ENCODE measurements at regions not wholly inside any gene's neighbourhood (a gene's known extent, or its start where the extent isn't known, plus 50 kb on each side); places are given as distances from the start of the nearest gene placed in this dataset.

- POLR2A ChIA-PET (ENCODE audit: partially characterized antibody): no interaction called here
- Mint-ChIP-seq H3K9me3 (no peaks in the 10 kb centered on the region), H3K27me3 (peaks cover 0 to 2% of the 10 kb centered on the region in 2 donors), H3K4me1 (peaks cover 25 to 50% (median 30%) of the 10 kb centered on the region in 4 donors), H3K36me3 (no peaks in the 10 kb centered on the region), H3K4me3 (no peak overlapping the region), H3K27ac (no peak overlapping the region)
- DNase-seq: no peak
- Histone ChIP-seq H3K27me3 (ENCODE audit: insufficient read depth, low read length) (no peaks in the 10 kb centered on the region), H3K9me3 (ENCODE audit: control insufficient read depth in 1 of 2, low read length in 2 of 2) (no peaks in the 10 kb centered on the region), H3K27ac (ENCODE audit: low read depth, low read length) (no peak overlapping the region), H3K4me1 (ENCODE audit: insufficient read depth, low read length) (peaks cover 30% of the 10 kb centered on the region), H3K36me3 (ENCODE audit: insufficient read depth, low read length) (no peaks in the 10 kb centered on the region), H3K4me3 (ENCODE audit: low read length in 2 of 2) (no peak overlapping the region)
- intact Hi-C loops (cut with micrococcal nuclease): no loop called here
- CTCF ChIA-PET (ENCODE audit: partially characterized antibody): no interaction called here
Measured at GRCh38 chr20:40760399-40760798, 71.4 kb upstream of the MAFB start.

GRCh38 chr20:40763646-40764295, 74.7 kb upstream of the MAFB start:
- H3K27me3 ChIP-seq (ENCODE audit: insufficient read depth, low read length): no peaks in the 10 kb centered on the region
- no peaks in the 10 kb centered on the region for H3K36me3 Mint-ChIP-seq
- H3K4me1 ChIP-seq (ENCODE audit: insufficient read depth, low read length): peaks cover 3% of the 10 kb centered on the region
- intact Hi-C loops (cut with micrococcal nuclease): no loop called here
- H3K27ac Mint-ChIP-seq: no peak overlapping the region
- H3K4me3 Mint-ChIP-seq: no peak overlapping the region
- peaks cover 3 to 19% (median 5%) of the 10 kb centered on the region in 4 donors for H3K4me1 Mint-ChIP-seq
- DNase-seq: no peak
- H3K36me3 ChIP-seq (ENCODE audit: insufficient read depth, low read length): no peaks in the 10 kb centered on the region
- POLR2A ChIA-PET (ENCODE audit: partially characterized antibody): no interaction called here
- CTCF ChIA-PET (ENCODE audit: partially characterized antibody): no interaction called here
- no peaks in the 10 kb centered on the region for H3K9me3 ChIP-seq (ENCODE audit: control insufficient read depth in 1 of 2, low read length in 2 of 2)
- no peaks in the 10 kb centered on the region for H3K9me3 Mint-ChIP-seq
- H3K27ac ChIP-seq (ENCODE audit: low read depth, low read length): no peak overlapping the region
- H3K27me3 Mint-ChIP-seq: peaks cover 0 to 2% of the 10 kb centered on the region in 2 donors
- H3K4me3 ChIP-seq (ENCODE audit: low read length in 2 of 2): no peak overlapping the region

- DNase-seq: no peak
- Mint-ChIP-seq H3K27me3 (peaks cover 2 to 6% of the 10 kb centered on the region in 2 donors), H3K9me3 (no peaks in the 10 kb centered on the region), H3K4me1 (peaks cover 0 to 1% (median under 1%) of the 10 kb centered on the region in 4 donors), H3K27ac (no peak overlapping the region), H3K36me3 (no peaks in the 10 kb centered on the region), H3K4me3 (no peak overlapping the region)
- no peak overlapping the region for H3K27ac ChIP-seq (ENCODE audit: low read depth, low read length)
- intact Hi-C loops (cut with micrococcal nuclease): no loop called here
- H3K4me1 ChIP-seq (ENCODE audit: insufficient read depth, low read length): no peaks in the 10 kb centered on the region
- no peak overlapping the region for H3K4me3 ChIP-seq (ENCODE audit: low read length in 2 of 2)
- H3K9me3 ChIP-seq (ENCODE audit: control insufficient read depth in 1 of 2, low read length in 2 of 2): no peaks in the 10 kb centered on the region
- no peaks in the 10 kb centered on the region for H3K36me3 ChIP-seq (ENCODE audit: insufficient read depth, low read length)
- POLR2A ChIA-PET (ENCODE audit: partially characterized antibody): no interaction called here
- CTCF ChIA-PET (ENCODE audit: partially characterized antibody): no interaction called here
- no peaks in the 10 kb centered on the region for H3K27me3 ChIP-seq (ENCODE audit: insufficient read depth, low read length)
Measured at GRCh38 chr20:40765814-40766480, 76.9 kb upstream of the MAFB start.

GRCh38 chr20:40766790-40767614, 78.0 kb upstream of the MAFB start:
- Mint-ChIP-seq H3K9me3 (no peaks in the 10 kb centered on the region), H3K4me1 (no peaks in the 10 kb centered on the region), H3K4me3 (no peak overlapping the region), H3K27ac (no peak overlapping the region), H3K27me3 (peaks cover 2 to 6% of the 10 kb centered on the region in 2 donors), H3K36me3 (no peaks in the 10 kb centered on the region)
- POLR2A ChIA-PET (ENCODE audit: partially characterized antibody): no interaction called here
- CTCF ChIA-PET (ENCODE audit: partially characterized antibody): no interaction called here
- no peak for DNase-seq
- Histone ChIP-seq H3K27me3 (ENCODE audit: insufficient read depth, low read length) (no peaks in the 10 kb centered on the region), H3K36me3 (ENCODE audit: insufficient read depth, low read length) (no peaks in the 10 kb centered on the region), H3K4me1 (ENCODE audit: insufficient read depth, low read length) (no peaks in the 10 kb centered on the region), H3K27ac (ENCODE audit: low read depth, low read length) (no peak overlapping the region), H3K9me3 (ENCODE audit: control insufficient read depth in 1 of 2, low read length in 2 of 2) (no peaks in the 10 kb centered on the region), H3K4me3 (ENCODE audit: low read length in 2 of 2) (no peak overlapping the region)
- intact Hi-C loops (cut with micrococcal nuclease): no loop called here

GRCh38 chr20:40767615-40767924, 78.5 kb upstream of the MAFB start:
- H3K4me1 Mint-ChIP-seq: peaks cover 0 to 1% (median 0%) of the 10 kb centered on the region in 4 donors
- Histone ChIP-seq H3K27ac (ENCODE audit: low read depth, low read length) (no peak overlapping the region), H3K4me3 (ENCODE audit: low read length in 2 of 2) (no peak overlapping the region), H3K9me3 (ENCODE audit: control insufficient read depth in 1 of 2, low read length in 2 of 2) (no peaks in the 10 kb centered on the region), H3K4me1 (ENCODE audit: insufficient read depth, low read length) (no peaks in the 10 kb centered on the region), H3K27me3 (ENCODE audit: insufficient read depth, low read length) (no peaks in the 10 kb centered on the region), H3K36me3 (ENCODE audit: insufficient read depth, low read length) (no peaks in the 10 kb centered on the region)
- DNase-seq: no peak
- peaks cover 2 to 6% of the 10 kb centered on the region in 2 donors for H3K27me3 Mint-ChIP-seq
- ChIA-PET POLR2A (ENCODE audit: partially characterized antibody) (no interaction called here), CTCF (ENCODE audit: partially characterized antibody) (no interaction called here)
- H3K4me3 Mint-ChIP-seq: no peak overlapping the region
- no peaks in the 10 kb centered on the region for H3K9me3 Mint-ChIP-seq
- H3K27ac Mint-ChIP-seq: no peak overlapping the region
- intact Hi-C loops (cut with micrococcal nuclease): no loop called here
- no peaks in the 10 kb centered on the region for H3K36me3 Mint-ChIP-seq

- no peak overlapping the region for H3K27ac Mint-ChIP-seq
- no peak for DNase-seq
- no peak overlapping the region for H3K4me3 Mint-ChIP-seq
- no peak overlapping the region for H3K27ac ChIP-seq (ENCODE audit: low read depth, low read length)
- H3K4me1 ChIP-seq (ENCODE audit: insufficient read depth, low read length): no peaks in the 10 kb centered on the region
- intact Hi-C loops (cut with micrococcal nuclease): no loop called here
- CTCF ChIA-PET (ENCODE audit: partially characterized antibody): no interaction called here
- H3K4me3 ChIP-seq (ENCODE audit: low read length in 2 of 2): no peak overlapping the region
- peaks cover 0 to 1% (median 0%) of the 10 kb centered on the region in 4 donors for H3K4me1 Mint-ChIP-seq
- H3K9me3 ChIP-seq (ENCODE audit: control insufficient read depth in 1 of 2, low read length in 2 of 2): no peaks in the 10 kb centered on the region
- peaks cover 2 to 6% of the 10 kb centered on the region in 2 donors for H3K27me3 Mint-ChIP-seq
- H3K36me3 Mint-ChIP-seq: no peaks in the 10 kb centered on the region
- POLR2A ChIA-PET (ENCODE audit: partially characterized antibody): no interaction called here
- H3K9me3 Mint-ChIP-seq: no peaks in the 10 kb centered on the region
- H3K27me3 ChIP-seq (ENCODE audit: insufficient read depth, low read length): no peaks in the 10 kb centered on the region
- H3K36me3 ChIP-seq (ENCODE audit: insufficient read depth, low read length): no peaks in the 10 kb centered on the region
Measured at GRCh38 chr20:40768105-40768504, 79.1 kb upstream of the MAFB start.

- no peaks in the 10 kb centered on the region for H3K36me3 ChIP-seq (ENCODE audit: insufficient read depth, low read length)
- intact Hi-C loops (cut with micrococcal nuclease): no loop called here
- ChIA-PET CTCF (ENCODE audit: partially characterized antibody) (interaction anchor here (0.9 to 1.9 kb wide), 2 partner anchors 27 to 28 kb away, joined by 3 to 5 read pairs; no protein-coding TSS in a partner anchor), POLR2A (ENCODE audit: partially characterized antibody) (no interaction called here)
- H3K4me3 ChIP-seq (ENCODE audit: low read length in 2 of 2): no peak overlapping the region
- H3K9me3 ChIP-seq (ENCODE audit: control insufficient read depth in 1 of 2, low read length in 2 of 2): no peaks in the 10 kb centered on the region
- Mint-ChIP-seq H3K4me1 (peaks cover 6 to 9% (median 9%) of the 10 kb centered on the region in 4 donors), H3K27ac (no peak overlapping the region), H3K27me3 (peaks cover 0 to 6% of the 10 kb centered on the region in 2 donors), H3K36me3 (no peaks in the 10 kb centered on the region), H3K4me3 (no peak overlapping the region), H3K9me3 (no peaks in the 10 kb centered on the region)
- H3K27me3 ChIP-seq (ENCODE audit: insufficient read depth, low read length): no peaks in the 10 kb centered on the region
- no peak overlapping the region for H3K27ac ChIP-seq (ENCODE audit: low read depth, low read length)
- no peak for DNase-seq
- no peaks in the 10 kb centered on the region for H3K4me1 ChIP-seq (ENCODE audit: insufficient read depth, low read length)
Measured at GRCh38 chr20:40769677-40770285, 80.7 kb upstream of the MAFB start.

Measured in CD4-positive, alpha-beta memory T cell (primary cell).